Right kidney (tissue), 1 donor: ENCODE measurements at regions not wholly inside any gene's neighbourhood (a gene's known extent, or its start where the extent isn't known, plus 50 kb on each side); places are given as distances from the start of the nearest gene placed in this dataset.
"Not testable (repeated sequence)": the region's sequence is repeated elsewhere in the genome, so short reads cannot be mapped to it uniquely, and the experiment has no call there.

Experiments used
- DNase-seq: peaks from one replicate; pipeline ENCODE4 v3.0.0-alpha.2; 2016

GRCh38 chr6:27190126-27190525 lies 57.4 kb upstream of the PRSS16 start:
- no peak for DNase-seq

- DNase-seq, result not testable (repeated sequence)
Measured at GRCh38 chr6:27194453-27194852, 53.0 kb upstream of the PRSS16 start.

GRCh38 chr6:27195547-27195946 lies 52.0 kb upstream of the PRSS16 start:
- DNase-seq, result not testable (repeated sequence)
